Esophagus squamous epithelium (tissue), 4 donors: ENCODE measurements at regions not wholly inside any gene's neighbourhood (a gene's known extent, or its start where the extent isn't known, plus 50 kb on each side); places are given as distances from the start of the nearest gene placed in this dataset.

ENCODE experiments used
- POLR2A ChIP-seq, 4 donors: fragments of 450-650 bp; IDR thresholded peaks; one replicate each; pipeline ENCODE4 v1.6.1; 2017; ENCODE audit warnings: antibody characterized with exemption in 4 of 4, mild to moderate bottlenecking in 4 of 4, moderate library complexity in 3 of 4
- TF ChIP-seq, protein P1 (sequence below), 6 experiments: fragments of 450-650 bp in 4 of 6; fragments of 200-600 bp in 2 of 6; sonication (generic) in 2 of 6; IDR thresholded peaks; one replicate each; pipeline ENCODE4 v1.5.1; 2016 to 2019; ENCODE audit warnings: antibody characterized with exemption in 6 of 6, mild to moderate bottlenecking in 4 of 6, moderate library complexity in 4 of 6

DNA sequence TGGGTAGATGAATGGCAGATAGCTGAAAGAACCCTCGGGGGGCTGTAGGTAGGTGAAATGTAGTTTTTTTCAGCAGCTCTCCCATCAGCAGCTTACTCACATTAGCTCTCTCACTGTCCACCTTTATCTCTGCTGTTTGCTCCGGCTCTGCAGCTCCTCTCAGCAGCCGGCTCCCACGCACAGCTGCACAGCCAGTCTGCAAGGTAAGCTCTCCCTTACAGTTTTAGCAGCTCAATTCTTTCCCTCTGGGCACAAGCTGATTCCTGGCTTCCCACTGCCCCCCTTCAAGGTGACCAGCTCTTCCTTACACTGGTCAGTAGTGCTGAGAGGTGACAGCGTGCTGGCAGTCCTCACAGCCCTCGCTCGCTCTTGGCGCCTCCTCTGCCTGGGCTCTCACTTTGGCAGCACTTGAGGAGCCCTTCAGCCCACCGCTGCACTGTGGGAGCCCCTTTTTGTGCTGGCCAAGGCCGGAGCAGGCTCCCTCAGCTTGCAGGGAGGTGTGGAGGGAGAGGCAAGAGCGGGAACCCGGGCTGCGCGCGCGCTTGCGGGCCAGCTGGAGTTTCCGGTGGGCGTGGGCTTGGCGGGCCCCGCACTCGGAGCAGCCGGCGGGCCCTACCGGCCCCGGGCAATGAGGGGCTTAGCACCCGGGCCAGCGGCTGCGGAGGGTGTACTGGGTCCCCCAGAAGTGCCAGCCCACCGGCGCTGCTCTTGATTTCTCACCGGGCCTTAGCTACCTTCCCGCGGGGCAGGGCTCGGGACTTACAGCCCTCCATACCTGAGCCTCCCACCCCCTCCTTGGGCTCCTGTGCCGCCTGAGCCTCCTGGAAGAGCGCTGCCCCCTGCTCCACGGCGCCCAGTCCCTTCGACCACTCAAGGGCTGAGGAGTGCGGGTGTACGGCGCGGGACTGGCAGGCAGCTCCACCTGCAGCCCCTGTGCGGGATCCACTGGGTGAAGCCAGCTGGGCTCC, 393.6 kb downstream of the CENPC start:
- TF ChIP-seq, protein P1, sequence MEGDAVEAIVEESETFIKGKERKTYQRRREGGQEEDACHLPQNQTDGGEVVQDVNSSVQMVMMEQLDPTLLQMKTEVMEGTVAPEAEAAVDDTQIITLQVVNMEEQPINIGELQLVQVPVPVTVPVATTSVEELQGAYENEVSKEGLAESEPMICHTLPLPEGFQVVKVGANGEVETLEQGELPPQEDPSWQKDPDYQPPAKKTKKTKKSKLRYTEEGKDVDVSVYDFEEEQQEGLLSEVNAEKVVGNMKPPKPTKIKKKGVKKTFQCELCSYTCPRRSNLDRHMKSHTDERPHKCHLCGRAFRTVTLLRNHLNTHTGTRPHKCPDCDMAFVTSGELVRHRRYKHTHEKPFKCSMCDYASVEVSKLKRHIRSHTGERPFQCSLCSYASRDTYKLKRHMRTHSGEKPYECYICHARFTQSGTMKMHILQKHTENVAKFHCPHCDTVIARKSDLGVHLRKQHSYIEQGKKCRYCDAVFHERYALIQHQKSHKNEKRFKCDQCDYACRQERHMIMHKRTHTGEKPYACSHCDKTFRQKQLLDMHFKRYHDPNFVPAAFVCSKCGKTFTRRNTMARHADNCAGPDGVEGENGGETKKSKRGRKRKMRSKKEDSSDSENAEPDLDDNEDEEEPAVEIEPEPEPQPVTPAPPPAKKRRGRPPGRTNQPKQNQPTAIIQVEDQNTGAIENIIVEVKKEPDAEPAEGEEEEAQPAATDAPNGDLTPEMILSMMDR (IDR thresholded peaks at IDR 0.05), result no peak
- no peak for TF ChIP-seq POLR2A (IDR thresholded peaks at IDR 0.05)
